NT2/D1 (cell line): ENCODE measurements at regions not wholly inside any gene's neighbourhood (a gene's known extent, or its start where the extent isn't known, plus 50 kb on each side); places are given as distances from the start of the nearest gene placed in this dataset.

Experiments
- SUZ12 ChIP-seq: IDR thresholded peaks from 2 replicates; pipeline ENCODE4 v1.6.1; 2011; ENCODE audit not compliant: insufficient read length, insufficient read depth; ENCODE audit errors: extremely low read depth
- YY1 ChIP-seq: IDR thresholded peaks from 2 replicates; pipeline ENCODE4 v1.6.1; 2011; ENCODE audit not compliant: insufficient read length, insufficient read depth
- ZNF274 ChIP-seq: IDR thresholded peaks from 2 replicates; pipeline ENCODE4 v1.6.1; 2011; ENCODE audit warnings: mild to moderate bottlenecking, low read depth, low read length

- no peak for TF ChIP-seq YY1
- no peak for TF ChIP-seq SUZ12
- TF ChIP-seq ZNF274 = no peak
Observed at GRCh38 chr9:80836013-80836412, 853.3 kb downstream of the TLE1 start.
